HG03103 (cell line): ENCODE measurements at regions not wholly inside any gene's neighbourhood (a gene's known extent, or its start where the extent isn't known, plus 50 kb on each side); places are given as distances from the start of the nearest gene placed in this dataset.
"Not testable (repeated sequence)": the region's sequence is repeated elsewhere in the genome, so short reads cannot be mapped to it uniquely, and the experiment has no call there.

ENCODE experiments used
- ATAC-seq: cut with Tn5 transposase; IDR thresholded peaks from one replicate; pipeline ENCODE4 v1.9.1; 2021; ENCODE audit warnings: low read depth; ENCODE audit not compliant: unreplicated experiment

- no peak for ATAC-seq
These were observed 392.4 kb downstream of the TECRL start for GRCh38 chr4:64016893-64017292.

- ATAC-seq = no peak
These were observed 394.6 kb downstream of the TECRL start for GRCh38 chr4:64014647-64015046.

DNA sequence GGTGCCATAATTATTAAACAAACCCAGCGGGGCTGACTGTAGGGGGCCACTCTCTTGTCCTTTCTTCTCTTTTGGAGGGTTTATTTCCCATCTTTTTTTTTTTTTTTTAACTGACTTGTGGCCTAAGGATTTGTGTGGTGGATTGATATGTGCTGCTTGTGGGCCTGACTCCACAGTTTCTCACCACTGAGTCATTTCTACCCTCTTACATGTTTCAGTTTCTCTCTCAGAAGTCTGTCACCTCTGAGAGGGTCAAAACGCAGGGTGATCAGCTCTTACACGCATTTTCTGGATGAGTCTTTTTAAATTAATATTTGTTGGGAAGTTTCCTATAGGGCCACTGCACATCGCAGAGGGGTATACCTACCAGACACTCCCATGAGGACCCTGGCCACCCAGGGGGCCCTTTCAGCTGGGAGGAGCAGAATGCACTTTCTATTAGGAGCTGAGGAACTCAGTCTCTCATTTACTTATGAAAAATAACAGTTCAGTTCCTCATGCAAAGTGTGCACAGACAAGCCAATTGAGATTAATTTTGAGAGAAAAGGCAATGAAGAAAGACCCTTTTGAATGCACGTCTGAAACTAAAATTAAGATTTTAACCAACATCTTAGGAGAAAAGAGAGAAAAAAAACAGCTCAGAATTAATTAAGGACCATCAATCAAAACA, 407.9 kb downstream of the TECRL start:
- ATAC-seq = peak; percentile 69

- ATAC-seq = no peak
These were observed 409.0 kb downstream of the TECRL start for GRCh38 chr4:64000241-64000640.

GRCh38 chr4:63986253-63986652, 423.0 kb downstream of the TECRL start:
- no peak for ATAC-seq

GRCh38 chr4:63983224-63983623, 426.0 kb downstream of the TECRL start:
- ATAC-seq = no peak

DNA sequence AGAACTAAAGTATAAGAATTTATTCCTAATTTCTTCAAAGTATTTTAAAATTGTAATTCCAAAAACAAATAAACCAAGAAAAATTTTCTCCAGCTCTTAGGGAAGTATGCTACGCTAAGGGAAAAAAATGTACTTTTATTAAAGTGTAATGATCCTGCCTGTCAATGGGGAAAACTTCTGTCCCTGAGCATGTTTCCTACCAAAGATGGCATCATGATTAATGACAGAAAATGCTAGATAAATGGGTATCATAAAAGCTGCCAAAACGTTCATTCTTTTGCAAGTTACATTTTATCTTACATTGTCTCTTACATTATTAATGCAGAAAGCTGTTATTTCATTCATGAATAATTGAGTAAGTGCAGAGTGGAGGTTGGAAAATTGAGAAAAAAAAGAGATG, 443.4 kb downstream of the TECRL start:
- ATAC-seq = no peak

- not testable (repeated sequence) for ATAC-seq
These were observed 466.5 kb downstream of the TECRL start for GRCh38 chr4:63942706-63943286.

GRCh38 chr4:63937961-63938360, 471.3 kb downstream of the TECRL start:
- ATAC-seq = no peak

DNA sequence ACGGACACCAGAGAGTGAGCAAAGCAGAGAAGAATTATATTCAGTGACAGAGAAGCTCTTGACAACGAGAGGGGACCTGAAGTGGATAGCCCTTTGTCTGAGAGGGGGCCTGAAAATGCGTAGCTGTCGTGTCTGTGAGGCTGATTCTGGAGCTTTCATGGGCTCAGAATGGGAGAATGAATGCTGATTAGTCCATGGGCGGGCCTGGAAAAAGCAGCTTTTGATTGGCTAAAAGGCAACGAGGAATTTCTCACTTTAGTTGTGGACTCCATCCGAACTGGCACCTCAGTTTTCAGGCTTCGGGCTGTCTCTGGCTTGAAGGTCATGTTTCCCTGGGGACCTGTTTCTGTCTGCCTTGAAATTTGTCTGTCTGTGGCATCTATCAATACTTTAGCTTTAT, 487.1 kb downstream of the TECRL start:
- no peak for ATAC-seq

DNA sequence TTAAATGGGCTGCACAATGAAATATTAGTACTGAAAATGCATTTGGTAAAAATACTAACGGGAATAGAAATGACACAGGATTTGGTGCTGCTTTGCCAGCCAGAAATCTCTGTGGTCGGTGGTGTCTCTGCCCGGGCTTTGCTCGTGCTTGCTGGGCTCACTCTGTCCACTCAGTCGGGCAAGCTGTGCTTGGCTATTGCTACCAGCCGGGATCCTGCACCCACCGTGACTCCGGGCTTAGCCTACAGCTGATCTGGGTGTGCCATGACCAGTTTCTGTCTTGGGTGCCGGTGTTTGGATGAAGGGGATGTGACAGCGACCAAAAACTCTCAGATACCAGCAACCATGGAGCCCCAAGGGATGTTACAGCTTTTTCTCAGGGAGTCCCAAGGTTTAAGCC, 487.7 kb downstream of the TECRL start:
- ATAC-seq = no peak

GRCh38 chr4:63919636-63920365, 489.4 kb downstream of the TECRL start:
- ATAC-seq = no peak

DNA sequence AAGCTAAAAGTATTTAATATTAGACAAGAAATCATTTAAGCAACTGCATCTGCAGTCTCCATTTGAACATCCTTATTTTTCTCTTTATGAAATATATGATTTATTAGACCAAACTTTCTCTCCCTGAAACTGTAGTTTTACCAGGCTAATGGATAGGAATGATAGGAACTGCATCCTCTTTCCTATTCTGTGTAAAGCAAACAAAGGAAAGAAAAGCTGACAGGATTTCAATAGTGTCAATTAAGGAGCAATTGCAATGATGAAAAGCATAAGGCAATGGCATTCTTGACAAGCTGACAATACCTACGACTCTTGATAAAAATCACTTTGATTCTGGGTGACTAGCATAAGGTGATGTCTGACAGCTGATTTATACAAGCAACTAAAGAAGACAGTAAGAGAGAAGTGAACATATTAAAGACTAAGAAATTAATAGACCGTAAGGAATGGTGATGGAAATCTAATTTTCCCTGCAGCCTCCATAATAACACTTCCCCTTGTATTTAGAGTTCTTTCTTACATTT, 502.5 kb downstream of the TECRL start:
- no peak for ATAC-seq

- no peak for ATAC-seq
These were observed 505.0 kb downstream of the TECRL start for GRCh38 chr4:63904201-63904600.

- no peak for ATAC-seq
These were observed 507.9 kb downstream of the TECRL start for GRCh38 chr4:63901304-63901703.

DNA sequence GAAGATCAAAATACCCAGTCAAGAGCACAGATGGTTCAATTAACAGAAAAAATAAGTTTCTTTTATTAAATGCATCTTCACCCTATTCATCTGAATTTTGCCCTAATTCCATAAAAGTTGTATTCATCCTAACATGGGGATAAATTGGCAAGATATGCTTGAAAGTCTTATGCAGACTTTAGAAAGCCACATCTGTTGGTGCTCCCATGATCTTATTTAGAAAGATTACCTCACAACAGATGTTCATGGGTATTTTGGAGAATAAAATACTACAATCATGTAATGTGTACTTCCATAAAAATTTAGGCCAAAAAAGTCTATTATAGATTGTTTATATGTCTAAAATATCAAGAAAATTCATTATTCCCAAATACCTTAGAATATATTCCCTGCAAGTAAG, 510.3 kb downstream of the TECRL start:
- no peak for ATAC-seq

DNA sequence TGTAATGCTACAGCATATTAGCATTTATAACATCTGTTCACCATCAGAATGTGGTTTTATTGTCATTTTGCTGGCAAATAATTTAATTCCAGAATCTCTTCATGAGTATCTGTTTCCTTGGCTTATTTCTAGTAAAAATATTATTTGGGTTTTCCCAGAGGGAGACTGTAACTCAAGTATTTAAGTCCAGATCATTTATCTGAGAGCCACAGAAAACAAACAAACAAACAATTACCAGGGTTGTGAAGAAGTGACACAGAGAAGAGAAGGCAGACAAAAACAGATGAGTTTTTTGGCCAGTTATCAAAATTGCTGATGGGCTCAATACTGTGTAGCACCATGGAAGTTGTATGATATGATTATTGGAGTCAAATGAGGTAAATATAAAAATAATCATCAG, 515.1 kb downstream of the TECRL start:
- ATAC-seq = no peak

DNA sequence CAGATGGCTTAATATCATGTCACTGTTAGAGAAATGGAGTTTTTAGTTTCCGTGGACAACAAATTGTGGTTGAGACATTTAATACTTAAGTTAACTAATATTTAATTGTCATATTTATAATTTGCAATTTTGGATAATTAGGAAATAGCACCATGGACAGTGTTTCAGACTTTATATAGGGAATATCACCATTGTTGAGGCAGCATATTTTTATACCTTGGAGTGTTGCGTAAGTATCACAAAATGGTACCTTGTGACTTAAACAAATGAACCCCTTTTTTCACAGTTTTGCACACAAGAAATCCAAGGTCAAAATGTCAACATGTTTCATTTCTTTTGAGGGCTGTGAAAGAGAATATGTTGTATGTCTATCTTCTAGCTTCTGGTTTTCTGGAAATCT, 539.9 kb downstream of the TECRL start:
- no peak for ATAC-seq

DNA sequence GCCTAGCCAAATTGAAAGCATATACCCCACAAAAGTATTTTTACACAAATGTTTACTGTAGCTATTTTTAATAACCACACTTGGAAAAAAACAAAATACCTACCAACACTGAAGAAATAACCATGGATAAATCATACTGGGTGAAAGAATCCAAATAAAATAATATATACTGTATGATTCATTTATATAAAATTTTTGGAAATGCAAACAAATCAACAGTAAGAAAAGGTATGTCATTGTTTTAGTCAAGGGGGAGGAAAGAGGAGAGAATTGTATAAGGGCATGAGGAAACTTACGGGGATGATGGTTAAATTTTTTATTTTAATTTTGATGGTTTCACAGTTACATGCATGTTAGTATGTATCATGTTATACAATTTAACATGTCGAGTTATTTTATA, 557.8 kb downstream of the TECRL start:
- ATAC-seq = no peak

GRCh38 chr4:63841266-63841665, 568.0 kb downstream of the TECRL start:
- no peak for ATAC-seq

DNA sequence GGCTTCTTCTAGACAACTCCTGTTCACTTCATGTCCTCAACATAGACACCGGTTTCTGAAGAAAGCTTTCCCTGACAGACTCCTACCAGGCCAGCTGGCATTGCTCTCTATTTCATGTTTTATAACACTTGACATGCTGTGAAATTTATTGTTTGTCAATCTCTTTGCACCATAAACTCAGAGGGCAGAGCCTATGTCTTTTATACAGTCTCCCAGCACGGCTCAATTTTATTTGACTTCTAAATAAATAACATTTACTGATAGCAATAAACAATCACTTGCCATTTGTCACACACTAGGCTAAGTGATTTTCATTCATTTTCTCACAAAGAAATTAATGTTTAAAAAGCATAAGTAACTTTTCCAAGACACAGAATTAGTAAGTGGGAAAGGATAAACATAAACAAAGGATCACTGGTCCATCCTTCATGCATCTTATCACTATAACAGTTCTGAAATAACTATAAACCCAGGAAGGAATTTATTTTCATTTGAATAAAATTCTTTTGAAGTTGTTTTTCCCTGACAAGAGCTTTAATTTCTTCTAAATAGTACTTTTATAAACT, 577.6 kb downstream of the TECRL start:
- no peak for ATAC-seq
